CD4-positive, alpha-beta T cell treated with Interleukin-2 at 100 ng/mL for 4 hours (primary cell): ENCODE measurements at regions not wholly inside any gene's neighbourhood (a gene's known extent, or its start where the extent isn't known, plus 50 kb on each side); places are given as distances from the start of the nearest gene placed in this dataset.
"Not testable (repeated sequence)": the region's sequence is repeated elsewhere in the genome, so short reads cannot be mapped to it uniquely, and the experiment has no call there.

ENCODE experiments used
- DNase-seq: peaks from one replicate; pipeline ENCODE4 v3.0.0-alpha.2; 2020; ENCODE audit warnings: low spot score

- DNase-seq, result no peak
These were observed 534.5 kb downstream of the TMEM114 start for GRCh38 chr16:8055761-8056160.

- no peak for DNase-seq
These were observed 536.9 kb downstream of the TMEM114 start for GRCh38 chr16:8053437-8053836.

DNA sequence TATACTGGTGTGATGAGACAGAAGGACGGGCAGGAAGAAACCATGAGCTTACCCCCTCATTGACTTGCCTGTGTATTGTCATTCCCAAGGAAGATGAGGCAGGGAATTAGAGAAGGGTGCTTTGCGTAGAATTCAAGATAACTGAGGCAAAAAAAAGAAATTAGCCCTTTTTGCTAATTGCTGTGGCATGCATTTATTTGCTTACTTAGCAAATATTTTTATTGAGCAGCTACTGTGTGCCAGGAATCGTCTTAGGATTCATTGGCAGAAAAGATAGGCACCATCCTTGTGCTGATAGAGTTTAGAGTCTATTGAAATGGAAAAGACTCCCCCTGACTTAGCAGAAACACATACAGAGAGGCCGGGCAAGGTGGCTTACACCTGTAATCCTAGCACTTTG lies 541.9 kb downstream of the TMEM114 start:
- no peak for DNase-seq

DNA sequence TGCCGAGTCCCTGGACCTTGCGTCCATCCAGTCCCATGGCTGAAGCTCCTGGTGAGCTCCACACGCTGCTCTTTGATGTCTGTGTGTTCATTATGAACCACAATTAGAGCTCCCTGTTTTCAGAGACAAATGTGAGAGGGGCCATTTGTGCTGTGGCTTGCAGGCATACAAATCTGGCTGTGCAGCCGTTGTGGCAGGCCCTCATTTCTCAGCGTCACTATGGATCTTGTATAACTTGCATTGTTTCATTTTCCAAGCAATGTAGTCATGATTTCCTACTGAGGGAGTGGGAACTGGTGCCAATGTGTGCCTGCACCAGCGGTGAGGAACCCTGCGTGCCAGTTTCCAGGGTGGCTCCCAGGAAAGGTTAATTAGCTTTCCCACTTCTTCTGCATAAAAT lies 542.6 kb downstream of the TMEM114 start:
- no peak for DNase-seq

DNA sequence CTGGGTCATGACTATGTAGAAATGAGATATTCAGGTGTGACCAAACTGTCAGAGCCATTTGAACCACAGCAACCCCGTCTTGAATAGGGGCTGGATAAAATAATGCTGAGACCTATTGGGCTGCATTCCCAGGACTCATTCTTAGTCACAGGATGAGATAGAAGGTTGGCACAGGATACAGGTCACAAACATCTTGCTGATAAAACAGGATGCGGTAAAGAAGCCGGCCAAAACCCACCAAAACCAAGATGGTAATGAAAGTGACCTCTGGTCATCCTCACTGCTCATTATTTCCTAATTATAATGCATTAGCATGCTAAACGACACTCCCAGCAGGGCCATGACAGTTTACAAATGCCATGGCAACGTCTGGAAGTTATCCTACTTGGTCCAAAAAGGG lies 545.5 kb downstream of the TMEM114 start:
- DNase-seq, result no peak

DNA sequence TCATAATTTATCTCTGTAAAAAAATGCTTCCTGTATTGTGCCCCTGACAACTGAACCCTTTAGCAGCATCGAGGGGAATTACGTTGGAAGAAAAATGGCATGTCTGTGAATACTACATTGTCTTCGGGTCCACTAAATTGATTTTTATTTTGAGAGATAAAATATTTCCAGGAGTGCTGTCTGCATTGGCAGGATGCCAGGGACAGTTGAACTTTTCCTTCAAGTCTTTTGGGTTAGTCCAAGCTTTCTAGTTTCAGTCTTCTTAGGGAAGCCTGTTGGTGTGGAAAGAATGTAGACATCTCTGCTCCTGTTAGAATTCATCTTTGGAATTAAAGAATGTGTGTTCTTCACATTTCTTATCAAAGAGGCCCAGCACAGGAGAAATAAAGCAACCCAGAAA lies 557.9 kb downstream of the TMEM114 start:
- DNase-seq, result no peak

DNA sequence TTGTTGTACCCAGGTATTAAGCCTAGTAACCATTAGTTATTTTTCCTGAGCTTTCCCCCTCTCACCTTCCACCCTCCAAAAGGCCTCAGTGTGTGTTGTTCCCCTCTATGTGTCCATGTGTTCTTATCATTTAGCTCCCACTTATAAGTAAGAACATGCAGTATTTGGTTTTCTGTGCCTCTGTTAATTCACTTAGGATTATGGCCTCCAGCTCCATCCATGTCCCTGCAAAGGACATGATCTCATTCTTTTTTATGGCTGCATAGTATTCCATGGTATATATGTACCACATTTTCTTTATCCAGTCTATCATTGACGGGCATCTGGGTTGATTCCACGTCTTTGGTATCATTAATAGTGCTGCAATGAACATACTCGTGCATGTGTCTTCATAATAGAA lies 560.3 kb downstream of the TMEM114 start:
- not testable (repeated sequence) for DNase-seq

- no peak for DNase-seq
These were observed 563.9 kb downstream of the TMEM114 start for GRCh38 chr16:8026450-8026849.

- DNase-seq, result no peak
These were observed 567.0 kb downstream of the TMEM114 start for GRCh38 chr16:8023326-8023725.

DNA sequence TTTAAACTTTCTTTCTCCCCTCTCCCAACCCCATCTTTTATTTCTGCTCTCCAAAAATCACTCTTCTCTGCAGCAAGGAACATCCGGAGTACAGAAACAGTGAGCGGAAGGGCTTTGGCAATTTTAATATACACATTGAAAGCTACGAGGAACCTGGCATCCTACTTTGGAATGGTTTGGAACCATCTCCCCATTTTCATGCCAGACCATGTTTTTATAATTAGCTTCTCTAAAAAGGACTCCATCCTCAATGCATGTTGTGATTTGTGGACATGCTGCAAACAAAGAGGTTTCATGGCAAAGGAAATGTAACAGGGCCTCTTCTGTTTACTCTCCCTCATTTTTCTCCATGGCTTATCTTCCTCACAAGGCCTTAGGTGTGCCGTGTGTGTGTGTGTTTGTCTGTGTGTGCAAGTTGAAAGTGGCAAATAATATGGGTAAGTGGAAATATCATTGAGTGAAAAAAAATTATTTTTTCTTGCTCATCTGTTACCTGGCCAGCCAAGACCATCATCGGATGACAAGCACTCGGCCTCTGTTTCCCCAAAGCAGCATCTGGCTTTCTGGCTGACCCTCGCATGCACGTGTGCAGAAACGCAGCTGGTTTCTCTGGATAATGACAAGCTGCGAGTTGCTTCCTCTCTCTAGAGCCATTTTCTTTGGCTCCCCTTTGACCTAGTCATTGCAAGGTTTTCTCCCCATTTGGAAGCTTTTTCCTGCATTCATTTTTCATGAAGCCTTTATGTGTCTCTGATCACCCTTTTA lies 585.0 kb downstream of the TMEM114 start:
- DNase-seq, result no peak

DNA sequence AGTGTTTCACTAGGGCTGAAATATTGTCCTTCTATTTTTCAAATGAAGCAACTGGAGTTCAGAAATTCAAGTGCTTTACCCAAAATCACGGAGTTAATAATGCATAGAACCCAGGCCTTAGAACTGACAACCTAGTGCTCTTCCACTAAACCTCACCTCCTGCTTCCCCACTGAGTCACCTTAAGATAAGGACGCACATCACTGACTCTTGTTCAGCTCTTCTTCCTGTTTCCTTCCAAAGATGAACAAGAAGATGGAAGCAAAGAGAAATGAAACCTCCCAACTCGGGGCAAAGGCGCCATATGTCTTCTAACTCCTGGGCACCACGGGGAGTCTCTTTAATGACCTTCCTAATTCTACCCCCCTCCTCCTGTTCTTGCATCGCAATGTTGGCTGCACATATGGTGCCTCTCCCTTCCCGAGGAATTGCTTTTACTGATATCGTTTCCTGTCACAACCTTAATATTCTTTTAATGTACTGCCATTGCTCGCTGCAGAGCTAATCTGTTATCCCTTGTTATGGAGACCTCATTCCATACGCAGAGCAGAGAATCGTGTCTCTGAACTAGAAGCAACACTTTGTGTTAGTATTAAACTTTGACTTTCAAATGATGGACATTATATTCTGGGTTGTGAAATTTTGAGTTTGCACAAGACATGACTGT lies 591.4 kb downstream of the TMEM114 start:
- no peak for DNase-seq

GRCh38 chr16:7997966-7998365 lies 592.3 kb downstream of the TMEM114 start:
- DNase-seq, result no peak

GRCh38 chr16:7992616-7993015 lies 597.7 kb downstream of the TMEM114 start:
- DNase-seq, result no peak

DNA sequence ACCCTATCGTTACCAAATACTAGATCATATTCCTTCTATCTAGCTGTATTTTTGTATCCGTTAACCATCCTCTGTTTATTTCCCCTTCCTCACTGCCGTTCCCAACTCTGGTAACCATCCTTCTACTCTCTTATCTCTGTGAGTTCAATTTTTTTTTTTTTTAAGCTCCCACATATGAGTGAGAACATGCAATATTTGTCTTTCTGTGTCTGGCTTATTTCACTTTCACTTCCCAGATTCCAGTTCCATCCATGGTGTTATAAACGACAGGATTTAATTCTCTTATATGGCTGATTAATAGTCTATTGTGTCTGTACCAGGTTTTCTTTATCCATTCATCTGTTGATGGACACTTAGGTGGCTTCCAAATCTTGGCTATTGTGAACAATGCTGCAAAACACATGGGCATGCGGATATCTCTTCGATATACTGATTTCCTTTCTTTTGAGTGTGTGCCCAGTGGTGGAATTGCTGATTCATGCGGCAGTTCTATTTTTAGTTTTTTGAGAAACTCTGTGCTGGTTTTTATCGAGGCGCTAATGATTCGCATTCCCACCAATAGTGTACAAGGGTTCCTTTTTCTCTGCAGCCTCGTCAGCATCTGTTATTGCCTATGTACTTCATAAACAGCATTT lies 599.6 kb downstream of the TMEM114 start:
- no peak for DNase-seq

GRCh38 chr16:7983676-7984075 lies 606.6 kb downstream of the TMEM114 start:
- no peak for DNase-seq

DNA sequence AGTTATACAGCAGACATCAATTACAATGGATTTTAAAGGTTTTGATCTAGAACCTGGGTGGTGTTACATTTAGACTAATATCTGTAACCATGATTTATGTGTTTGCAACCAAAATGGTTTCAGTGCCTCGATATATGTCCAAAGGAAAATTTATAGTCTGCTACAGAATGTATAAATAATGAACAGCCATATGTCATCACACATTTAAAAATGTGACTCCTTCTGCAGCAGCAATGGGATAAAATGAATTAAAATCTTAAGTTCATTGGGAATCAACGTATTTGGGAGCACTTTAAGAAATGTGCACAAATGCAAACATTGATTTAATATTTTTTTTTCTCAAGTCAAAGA lies 610.2 kb downstream of the TMEM114 start:
- no peak for DNase-seq

DNA sequence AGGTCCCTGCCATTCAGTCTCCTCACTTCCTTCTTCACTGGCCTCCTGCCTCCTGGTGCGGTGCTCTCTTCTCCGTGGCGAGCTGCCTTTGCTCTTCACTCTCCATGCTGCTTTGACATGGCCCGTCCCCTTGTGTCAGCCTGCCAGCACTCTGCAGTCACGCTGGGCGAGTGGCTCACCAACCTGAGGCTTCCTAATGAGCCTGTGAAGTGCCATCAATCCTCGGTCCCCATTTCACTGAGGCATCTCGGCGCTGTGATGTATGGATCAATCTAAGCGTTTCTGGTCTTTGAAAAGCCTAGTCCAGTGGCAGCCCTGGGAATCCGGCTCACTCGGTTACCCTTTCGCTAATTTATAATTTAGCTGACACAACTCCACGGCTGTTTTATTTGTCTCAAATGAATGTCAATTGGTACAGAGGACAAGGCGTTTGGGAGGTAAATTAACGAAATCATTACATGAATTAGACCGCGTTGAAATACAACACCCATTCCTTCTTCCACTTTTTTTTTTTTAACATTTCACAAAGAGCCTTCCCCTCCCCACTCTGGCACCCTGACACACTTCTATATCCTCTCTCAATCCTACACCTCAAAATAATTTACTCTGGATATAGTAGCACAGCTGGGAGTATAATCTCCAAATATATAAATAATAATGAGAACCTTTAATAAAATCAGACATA lies 610.7 kb downstream of the TMEM114 start:
- no peak for DNase-seq

DNA sequence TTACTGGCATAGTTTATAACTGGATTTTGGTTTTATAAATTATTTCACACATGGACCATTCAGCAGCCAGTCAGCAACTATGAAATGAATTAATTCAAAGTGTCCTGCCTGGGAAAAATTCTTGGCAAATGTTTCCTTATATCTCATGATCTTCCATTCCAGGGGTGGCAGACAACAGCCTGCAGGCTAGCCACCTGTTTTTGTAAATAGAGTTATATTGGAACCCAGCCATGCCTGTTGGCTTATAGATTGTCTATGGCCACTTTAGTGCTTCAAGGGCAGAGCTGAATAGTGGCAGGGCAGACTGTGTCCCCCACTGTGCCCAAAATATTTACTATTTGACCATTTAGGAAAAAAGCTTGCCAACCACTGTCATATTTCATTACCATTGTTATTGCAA lies 613.7 kb downstream of the TMEM114 start:
- no peak for DNase-seq

GRCh38 chr16:7976125-7976524 lies 614.2 kb downstream of the TMEM114 start:
- no peak for DNase-seq

GRCh38 chr16:7967996-7968509 lies 622.3 kb downstream of the TMEM114 start:
- no peak for DNase-seq

- no peak for DNase-seq
These were observed 625.6 kb downstream of the TMEM114 start for GRCh38 chr16:7964744-7965143.

- no peak for DNase-seq
These were observed 626.1 kb downstream of the TMEM114 start for GRCh38 chr16:7964167-7964566.
